ENCODE measurements at regions not wholly inside any gene's neighbourhood (a gene's known extent, or its start where the extent isn't known, plus 50 kb on each side); places are given as distances from the start of the nearest gene placed in this dataset.
"Not testable (repeated sequence)": the region's sequence is repeated elsewhere in the genome, so short reads cannot be mapped to it uniquely, and the experiment has no call there.

DNA sequence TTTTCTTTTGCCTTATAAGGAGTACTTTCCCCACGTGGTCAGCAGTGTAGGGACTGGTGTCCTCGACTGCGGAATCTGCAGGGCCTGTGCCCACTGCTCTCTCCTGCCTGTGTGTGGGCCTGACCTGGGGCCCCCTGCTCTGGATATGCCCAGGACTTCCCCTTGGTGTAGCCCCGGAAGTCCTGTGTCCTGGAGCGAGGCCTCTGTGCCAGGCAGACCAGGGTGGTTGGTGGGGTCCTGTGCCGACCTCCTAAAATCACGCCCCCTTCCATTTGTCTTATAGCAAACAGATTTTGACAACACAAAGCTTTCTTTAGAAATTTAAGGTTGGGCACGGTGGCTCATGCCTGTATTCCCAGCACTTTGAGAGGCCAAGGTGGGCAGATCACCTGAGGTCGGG is 64.2 kb downstream of the DLL1 start:
- no peaks in the 10 kb centered on the region for H3K27me3 ChIP-seq (replicated peaks; ENCODE audit: control insufficient read depth, insufficient read depth, low read length, poor library complexity, severe bottlenecking)
- H3K4me1 ChIP-seq (ENCODE audit: control insufficient read depth, insufficient read depth, low read length, poor library complexity, severe bottlenecking) = no peaks in the 10 kb centered on the region
- H3K36me3 ChIP-seq (ENCODE audit: control insufficient read depth, insufficient read depth, low read length) = no peaks in the 10 kb centered on the region
- no peak for DNase-seq
- no peak overlapping the region for H3K27ac ChIP-seq (ENCODE audit: insufficient read depth, low read length, poor library complexity, severe bottlenecking)
- H3K4me3 ChIP-seq (ENCODE audit: insufficient read depth, low read depth, low read length, poor library complexity, severe bottlenecking) = no peak overlapping the region
- no peaks in the 10 kb centered on the region for H3K9me3 ChIP-seq (ENCODE audit: control insufficient read depth, low read length)

- Histone ChIP-seq H3K27me3 (replicated peaks; ENCODE audit: control insufficient read depth, insufficient read depth, low read length, poor library complexity, severe bottlenecking) (no peaks in the 10 kb centered on the region), H3K27ac (ENCODE audit: insufficient read depth, low read length, poor library complexity, severe bottlenecking) (no peak overlapping the region), H3K4me3 (ENCODE audit: insufficient read depth, low read depth, low read length, poor library complexity, severe bottlenecking) (no peak overlapping the region), H3K36me3 (ENCODE audit: control insufficient read depth, insufficient read depth, low read length) (no peaks in the 10 kb centered on the region), H3K4me1 (ENCODE audit: control insufficient read depth, insufficient read depth, low read length, poor library complexity, severe bottlenecking) (no peaks in the 10 kb centered on the region), H3K9me3 (ENCODE audit: control insufficient read depth, low read length) (no peaks in the 10 kb centered on the region)
- DNase-seq = no peak
These were observed 64.9 kb downstream of the DLL1 start for GRCh38 chr6:170225852-170226417.

GRCh38 chr6:170224694-170225660 is 65.9 kb downstream of the DLL1 start:
- no peak for DNase-seq
- Histone ChIP-seq H3K4me3 (ENCODE audit: insufficient read depth, low read depth, low read length, poor library complexity, severe bottlenecking) (no peak overlapping the region), H3K27me3 (replicated peaks; ENCODE audit: control insufficient read depth, insufficient read depth, low read length, poor library complexity, severe bottlenecking) (no peaks in the 10 kb centered on the region), H3K27ac (ENCODE audit: insufficient read depth, low read length, poor library complexity, severe bottlenecking) (no peak overlapping the region), H3K9me3 (ENCODE audit: control insufficient read depth, low read length) (no peaks in the 10 kb centered on the region), H3K4me1 (ENCODE audit: control insufficient read depth, insufficient read depth, low read length, poor library complexity, severe bottlenecking) (no peaks in the 10 kb centered on the region), H3K36me3 (ENCODE audit: control insufficient read depth, insufficient read depth, low read length) (no peaks in the 10 kb centered on the region)

DNA sequence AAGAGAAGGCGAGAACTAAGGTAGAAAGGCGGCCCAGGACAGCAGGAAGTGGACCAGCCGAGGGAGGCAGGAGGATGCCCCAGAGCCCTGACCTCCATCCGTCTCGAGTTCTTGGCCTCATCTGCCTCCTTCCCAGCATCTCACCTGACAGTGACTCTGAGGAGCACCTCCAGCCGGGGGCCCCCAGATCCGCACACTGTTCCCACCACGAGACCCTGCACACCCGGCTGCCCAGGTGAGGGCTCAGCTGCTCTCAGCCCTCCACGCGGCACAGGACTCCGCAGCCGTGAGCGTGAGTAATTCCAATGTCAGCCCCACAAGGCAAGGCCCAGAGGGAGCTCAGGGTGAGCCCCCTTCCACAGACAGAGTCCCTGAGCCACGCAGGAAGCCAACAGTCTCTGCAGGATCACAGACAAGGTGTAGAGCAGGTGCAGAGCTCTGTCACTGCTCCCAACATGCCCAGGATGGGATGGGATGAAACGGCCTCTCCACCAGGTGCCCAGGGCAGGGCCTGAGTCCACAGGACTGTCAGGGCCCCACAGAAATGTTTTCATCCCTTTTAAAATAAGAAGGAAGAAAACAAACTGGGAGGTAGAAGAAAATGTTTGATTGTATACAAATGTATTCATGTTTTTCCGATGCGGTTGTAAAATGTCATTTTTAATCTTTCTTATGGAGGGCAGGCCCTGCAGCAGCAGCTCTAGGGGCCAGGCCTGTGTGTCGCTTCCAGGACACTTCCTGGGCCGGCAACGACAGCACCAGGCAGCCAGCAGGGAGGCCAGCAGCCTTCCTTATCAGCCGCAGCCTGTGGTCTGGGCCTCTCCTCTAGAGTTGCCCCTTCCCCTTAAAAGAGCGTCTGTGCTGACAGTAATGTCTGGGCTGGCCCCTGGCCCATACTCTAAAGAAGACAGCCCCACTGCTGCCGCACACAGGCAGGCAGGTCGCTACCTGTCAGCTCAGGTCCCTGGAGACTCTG is 66.9 kb downstream of the DLL1 start:
- H3K36me3 ChIP-seq (ENCODE audit: control insufficient read depth, insufficient read depth, low read length) = no peaks in the 10 kb centered on the region
- H3K27me3 ChIP-seq (replicated peaks; ENCODE audit: control insufficient read depth, insufficient read depth, low read length, poor library complexity, severe bottlenecking) = no peaks in the 10 kb centered on the region
- H3K4me1 ChIP-seq (ENCODE audit: control insufficient read depth, insufficient read depth, low read length, poor library complexity, severe bottlenecking) = no peaks in the 10 kb centered on the region
- no peak overlapping the region for H3K4me3 ChIP-seq (ENCODE audit: insufficient read depth, low read depth, low read length, poor library complexity, severe bottlenecking)
- DNase-seq = no peak
- H3K9me3 ChIP-seq (ENCODE audit: control insufficient read depth, low read length) = no peaks in the 10 kb centered on the region
- no peak overlapping the region for H3K27ac ChIP-seq (ENCODE audit: insufficient read depth, low read length, poor library complexity, severe bottlenecking)

GRCh38 chr6:170222498-170223471 is 68.1 kb downstream of the DLL1 start:
- no peaks in the 10 kb centered on the region for H3K9me3 ChIP-seq (ENCODE audit: control insufficient read depth, low read length)
- DNase-seq = no peak

GRCh38 chr6:170221753-170222400 is 69.0 kb downstream of the DLL1 start:
- DNase-seq = no peak
- H3K27ac ChIP-seq (ENCODE audit: insufficient read depth, low read length, poor library complexity, severe bottlenecking) = no peak overlapping the region
- H3K4me1 ChIP-seq (ENCODE audit: control insufficient read depth, insufficient read depth, low read length, poor library complexity, severe bottlenecking) = no peaks in the 10 kb centered on the region
- no peak overlapping the region for H3K4me3 ChIP-seq (ENCODE audit: insufficient read depth, low read depth, low read length, poor library complexity, severe bottlenecking)
- no peaks in the 10 kb centered on the region for H3K9me3 ChIP-seq (ENCODE audit: control insufficient read depth, low read length)
- H3K36me3 ChIP-seq (ENCODE audit: control insufficient read depth, insufficient read depth, low read length) = no peaks in the 10 kb centered on the region
- H3K27me3 ChIP-seq (replicated peaks; ENCODE audit: control insufficient read depth, insufficient read depth, low read length, poor library complexity, severe bottlenecking) = no peaks in the 10 kb centered on the region

More at GRCh38 chr6:170222498-170223471, 68.1 kb downstream of the DLL1 start:
- Histone ChIP-seq H3K4me3 (ENCODE audit: insufficient read depth, low read depth, low read length, poor library complexity, severe bottlenecking) (no peak overlapping the region), H3K36me3 (ENCODE audit: control insufficient read depth, insufficient read depth, low read length) (no peaks in the 10 kb centered on the region), H3K27ac (ENCODE audit: insufficient read depth, low read length, poor library complexity, severe bottlenecking) (no peak overlapping the region), H3K4me1 (ENCODE audit: control insufficient read depth, insufficient read depth, low read length, poor library complexity, severe bottlenecking) (no peaks in the 10 kb centered on the region), H3K27me3 (replicated peaks; ENCODE audit: control insufficient read depth, insufficient read depth, low read length, poor library complexity, severe bottlenecking) (no peaks in the 10 kb centered on the region)

GRCh38 chr6:170221052-170221752 is 69.7 kb downstream of the DLL1 start:
- Histone ChIP-seq H3K27me3 (replicated peaks; ENCODE audit: control insufficient read depth, insufficient read depth, low read length, poor library complexity, severe bottlenecking) (no peaks in the 10 kb centered on the region), H3K4me1 (ENCODE audit: control insufficient read depth, insufficient read depth, low read length, poor library complexity, severe bottlenecking) (no peaks in the 10 kb centered on the region), H3K27ac (ENCODE audit: insufficient read depth, low read length, poor library complexity, severe bottlenecking) (no peak overlapping the region), H3K4me3 (ENCODE audit: insufficient read depth, low read depth, low read length, poor library complexity, severe bottlenecking) (no peak overlapping the region), H3K9me3 (ENCODE audit: control insufficient read depth, low read length) (no peaks in the 10 kb centered on the region), H3K36me3 (ENCODE audit: control insufficient read depth, insufficient read depth, low read length) (no peaks in the 10 kb centered on the region)
- DNase-seq = no peak

- not testable (repeated sequence) for H3K27me3 ChIP-seq (replicated peaks; ENCODE audit: control insufficient read depth, insufficient read depth, low read length, poor library complexity, severe bottlenecking); H3K4me1 ChIP-seq (ENCODE audit: control insufficient read depth, insufficient read depth, low read length, poor library complexity, severe bottlenecking); H3K36me3 ChIP-seq (ENCODE audit: control insufficient read depth, insufficient read depth, low read length); DNase-seq; H3K4me3 ChIP-seq (ENCODE audit: insufficient read depth, low read depth, low read length, poor library complexity, severe bottlenecking); H3K9me3 ChIP-seq (ENCODE audit: control insufficient read depth, low read length); H3K27ac ChIP-seq (ENCODE audit: insufficient read depth, low read length, poor library complexity, severe bottlenecking)
These were observed 77.2 kb downstream of the DLL1 start for GRCh38 chr6:170213637-170214018.

All from effector memory CD4-positive, alpha-beta T cell (primary cell).